ENCODE measurements at regions not wholly inside any gene's neighbourhood (a gene's known extent, or its start where the extent isn't known, plus 50 kb on each side); places are given as distances from the start of the nearest gene placed in this dataset.
"Not testable (repeated sequence)": the region's sequence is repeated elsewhere in the genome, so short reads cannot be mapped to it uniquely, and the experiment has no call there.

- no peak overlapping the region for H3K4me3 ChIP-seq (ENCODE audit: low read length)
- DNase-seq (ENCODE audit: low read depth, low spot score) = no peak
These were observed 785.0 kb downstream of the SLITRK5 start for GRCh38 chr13:88456151-88456550.

GRCh38 chr13:88459331-88459730, 788.2 kb downstream of the SLITRK5 start:
- DNase-seq (ENCODE audit: low read depth, low spot score) = no peak

GRCh38 chr13:88461272-88462009, 790.3 kb downstream of the SLITRK5 start:
- no peak for DNase-seq (ENCODE audit: low read depth, low spot score)
- no peak overlapping the region for H3K4me3 ChIP-seq (ENCODE audit: low read length)

More at GRCh38 chr13:88459331-88459730, 788.2 kb downstream of the SLITRK5 start:
- no peak overlapping the region for H3K4me3 ChIP-seq (ENCODE audit: low read length)

GRCh38 chr13:88464851-88465250, 793.7 kb downstream of the SLITRK5 start:
- no peak for DNase-seq (ENCODE audit: low read depth, low spot score)
- H3K4me3 ChIP-seq (ENCODE audit: low read length) = no peak overlapping the region

GRCh38 chr13:88472316-88472715, 801.1 kb downstream of the SLITRK5 start:
- H3K4me3 ChIP-seq (ENCODE audit: low read length) = no peak overlapping the region
- DNase-seq (ENCODE audit: low read depth, low spot score) = no peak

GRCh38 chr13:88483202-88483601, 812.0 kb downstream of the SLITRK5 start:
- DNase-seq (ENCODE audit: low read depth, low spot score) = no peak
- no peak overlapping the region for H3K4me3 ChIP-seq (ENCODE audit: low read length)

GRCh38 chr13:88507909-88508308, 836.7 kb downstream of the SLITRK5 start:
- no peak overlapping the region for H3K4me3 ChIP-seq (ENCODE audit: low read length)
- no peak for DNase-seq (ENCODE audit: low read depth, low spot score)

- not testable (repeated sequence) for DNase-seq (ENCODE audit: low read depth, low spot score); H3K4me3 ChIP-seq (ENCODE audit: low read length)
These were observed 841.8 kb downstream of the SLITRK5 start for GRCh38 chr13:88512993-88513392.

GRCh38 chr13:88526186-88526852, 855.1 kb downstream of the SLITRK5 start:
- DNase-seq (ENCODE audit: low read depth, low spot score) = no peak
- H3K4me3 ChIP-seq (ENCODE audit: low read length) = no peak overlapping the region

GRCh38 chr13:88526853-88527215, 855.7 kb downstream of the SLITRK5 start:
- H3K4me3 ChIP-seq (ENCODE audit: low read length) = no peak overlapping the region
- no peak for DNase-seq (ENCODE audit: low read depth, low spot score)

- DNase-seq (ENCODE audit: low read depth, low spot score) = no peak
- H3K4me3 ChIP-seq (ENCODE audit: low read length) = no peak overlapping the region
These were observed 870.8 kb downstream of the SLITRK5 start for GRCh38 chr13:88541994-88542393.

GRCh38 chr13:88544836-88545235, 873.7 kb downstream of the SLITRK5 start:
- DNase-seq (ENCODE audit: low read depth, low spot score) = no peak
- H3K4me3 ChIP-seq (ENCODE audit: low read length) = no peak overlapping the region

- DNase-seq (ENCODE audit: low read depth, low spot score) = no peak
- no peak overlapping the region for H3K4me3 ChIP-seq (ENCODE audit: low read length)
These were observed 881.8 kb downstream of the SLITRK5 start for GRCh38 chr13:88552966-88553365.

- no peak overlapping the region for H3K4me3 ChIP-seq (ENCODE audit: low read length)
- no peak for DNase-seq (ENCODE audit: low read depth, low spot score)
These were observed 894.4 kb downstream of the SLITRK5 start for GRCh38 chr13:88565566-88565965.

GRCh38 chr13:88585861-88586260, 914.7 kb downstream of the SLITRK5 start:
- DNase-seq (ENCODE audit: low read depth, low spot score) = no peak

GRCh38 chr13:88586263-88586662, 915.1 kb downstream of the SLITRK5 start:
- H3K4me3 ChIP-seq (ENCODE audit: low read length) = no peak overlapping the region
- no peak for DNase-seq (ENCODE audit: low read depth, low spot score)

More at GRCh38 chr13:88585861-88586260, 914.7 kb downstream of the SLITRK5 start:
- H3K4me3 ChIP-seq (ENCODE audit: low read length) = no peak overlapping the region

GRCh38 chr13:88590574-88590973, 919.4 kb downstream of the SLITRK5 start:
- DNase-seq (ENCODE audit: low read depth, low spot score) = no peak
- no peak overlapping the region for H3K4me3 ChIP-seq (ENCODE audit: low read length)

- no peak overlapping the region for H3K4me3 ChIP-seq (ENCODE audit: low read length)
- no peak for DNase-seq (ENCODE audit: low read depth, low spot score)
These were observed 920.9 kb downstream of the SLITRK5 start for GRCh38 chr13:88592105-88592504.

- no peak for DNase-seq (ENCODE audit: low read depth, low spot score)
- H3K4me3 ChIP-seq (ENCODE audit: low read length) = no peak overlapping the region
These were observed 930.8 kb downstream of the SLITRK5 start for GRCh38 chr13:88601949-88602348.

GRCh38 chr13:88602786-88603777, 931.9 kb downstream of the SLITRK5 start:
- DNase-seq (ENCODE audit: low read depth, low spot score) = no peak
- H3K4me3 ChIP-seq (ENCODE audit: low read length) = no peak overlapping the region

Measured in Jurkat, Clone E6-1 (cell line).